ENCODE measurements at regions not wholly inside any gene's neighbourhood (a gene's known extent, or its start where the extent isn't known, plus 50 kb on each side); places are given as distances from the start of the nearest gene placed in this dataset.
"Not testable (repeated sequence)": the region's sequence is repeated elsewhere in the genome, so short reads cannot be mapped to it uniquely, and the experiment has no call there.

GRCh38 chr2:207332480-207333212, 166.9 kb upstream of the KLF7 start:
- Histone ChIP-seq H3K4me1 (ENCODE audit: control insufficient read depth, insufficient read depth, low read length) (peaks cover 10% of the 10 kb centered on the region), H3K4me3 (ENCODE audit: low read length) (no peak overlapping the region), H3K9ac (ENCODE audit: low read length) (no peak overlapping the region), H3K27me3 (ENCODE audit: control insufficient read depth, insufficient read depth, low read length) (no peaks in the 10 kb centered on the region), H3K27ac (ENCODE audit: low read depth, low read length) (no peak overlapping the region), H3K36me3 (ENCODE audit: control insufficient read depth, insufficient read depth, low read length) (no peaks in the 10 kb centered on the region)

GRCh38 chr2:207333599-207334300, 168.0 kb upstream of the KLF7 start:
- no peak overlapping the region for H3K9ac ChIP-seq (ENCODE audit: low read length)
- H3K27me3 ChIP-seq (ENCODE audit: control insufficient read depth, insufficient read depth, low read length): no peaks in the 10 kb centered on the region
- H3K4me3 ChIP-seq (ENCODE audit: low read length): no peak overlapping the region
- peaks cover 10% of the 10 kb centered on the region for H3K4me1 ChIP-seq (ENCODE audit: control insufficient read depth, insufficient read depth, low read length)
- H3K36me3 ChIP-seq (ENCODE audit: control insufficient read depth, insufficient read depth, low read length): no peaks in the 10 kb centered on the region
- peak overlapping the region; percentile 79 for H3K27ac ChIP-seq (ENCODE audit: low read depth, low read length)

- peaks cover 10% of the 10 kb centered on the region for H3K4me1 ChIP-seq (ENCODE audit: control insufficient read depth, insufficient read depth, low read length)
- H3K4me3 ChIP-seq (ENCODE audit: low read length): peak overlapping the region; percentile 10
- no peak overlapping the region for H3K9ac ChIP-seq (ENCODE audit: low read length)
Measured at GRCh38 chr2:207334301-207334623, 168.5 kb upstream of the KLF7 start.

GRCh38 chr2:207334624-207335371, 169.1 kb upstream of the KLF7 start:
- Histone ChIP-seq H3K9ac (ENCODE audit: low read length) (no peak overlapping the region), H3K27me3 (ENCODE audit: control insufficient read depth, insufficient read depth, low read length) (no peaks in the 10 kb centered on the region), H3K4me1 (ENCODE audit: control insufficient read depth, insufficient read depth, low read length) (peaks cover 10% of the 10 kb centered on the region), H3K4me3 (ENCODE audit: low read length) (peak overlapping the region; percentile 25), H3K27ac (ENCODE audit: low read depth, low read length) (peak overlapping the region; percentile 79), H3K36me3 (ENCODE audit: control insufficient read depth, insufficient read depth, low read length) (no peaks in the 10 kb centered on the region)

More at GRCh38 chr2:207334301-207334623, 168.5 kb upstream of the KLF7 start:
- Histone ChIP-seq H3K27ac (ENCODE audit: low read depth, low read length) (peak overlapping the region; percentile 79), H3K36me3 (ENCODE audit: control insufficient read depth, insufficient read depth, low read length) (no peaks in the 10 kb centered on the region), H3K27me3 (ENCODE audit: control insufficient read depth, insufficient read depth, low read length) (no peaks in the 10 kb centered on the region)

GRCh38 chr2:207337234-207338219, 171.8 kb upstream of the KLF7 start:
- Histone ChIP-seq H3K4me1 (ENCODE audit: control insufficient read depth, insufficient read depth, low read length) (peaks cover 10% of the 10 kb centered on the region), H3K27ac (ENCODE audit: low read depth, low read length) (no peak overlapping the region), H3K4me3 (ENCODE audit: low read length) (no peak overlapping the region), H3K27me3 (ENCODE audit: control insufficient read depth, insufficient read depth, low read length) (no peaks in the 10 kb centered on the region), H3K36me3 (ENCODE audit: control insufficient read depth, insufficient read depth, low read length) (no peaks in the 10 kb centered on the region), H3K9ac (ENCODE audit: low read length) (no peak overlapping the region)

- H3K27me3 ChIP-seq (ENCODE audit: control insufficient read depth, insufficient read depth, low read length): no peaks in the 10 kb centered on the region
- no peak overlapping the region for H3K27ac ChIP-seq (ENCODE audit: low read depth, low read length)
Measured at GRCh38 chr2:207338220-207338607, 172.5 kb upstream of the KLF7 start.

GRCh38 chr2:207338610-207339009, 172.9 kb upstream of the KLF7 start:
- no peak overlapping the region for H3K9ac ChIP-seq (ENCODE audit: low read length)
- H3K27ac ChIP-seq (ENCODE audit: low read depth, low read length): no peak overlapping the region
- no peaks in the 10 kb centered on the region for H3K27me3 ChIP-seq (ENCODE audit: control insufficient read depth, insufficient read depth, low read length)
- H3K36me3 ChIP-seq (ENCODE audit: control insufficient read depth, insufficient read depth, low read length): no peaks in the 10 kb centered on the region
- H3K4me1 ChIP-seq (ENCODE audit: control insufficient read depth, insufficient read depth, low read length): peaks cover 10% of the 10 kb centered on the region
- H3K4me3 ChIP-seq (ENCODE audit: low read length): no peak overlapping the region

More at GRCh38 chr2:207338220-207338607, 172.5 kb upstream of the KLF7 start:
- no peak overlapping the region for H3K4me3 ChIP-seq (ENCODE audit: low read length)
- H3K36me3 ChIP-seq (ENCODE audit: control insufficient read depth, insufficient read depth, low read length): no peaks in the 10 kb centered on the region
- peaks cover 10% of the 10 kb centered on the region for H3K4me1 ChIP-seq (ENCODE audit: control insufficient read depth, insufficient read depth, low read length)
- no peak overlapping the region for H3K9ac ChIP-seq (ENCODE audit: low read length)

GRCh38 chr2:207341112-207341750, 175.5 kb upstream of the KLF7 start:
- no peak overlapping the region for H3K4me3 ChIP-seq (ENCODE audit: low read length)
- H3K9ac ChIP-seq (ENCODE audit: low read length): no peak overlapping the region
- H3K27me3 ChIP-seq (ENCODE audit: control insufficient read depth, insufficient read depth, low read length): no peaks in the 10 kb centered on the region
- H3K27ac ChIP-seq (ENCODE audit: low read depth, low read length): no peak overlapping the region
- H3K4me1 ChIP-seq (ENCODE audit: control insufficient read depth, insufficient read depth, low read length): no peaks in the 10 kb centered on the region
- no peaks in the 10 kb centered on the region for H3K36me3 ChIP-seq (ENCODE audit: control insufficient read depth, insufficient read depth, low read length)

- Histone ChIP-seq H3K9ac (ENCODE audit: low read length) (no peak overlapping the region), H3K4me3 (ENCODE audit: low read length) (no peak overlapping the region), H3K27me3 (ENCODE audit: control insufficient read depth, insufficient read depth, low read length) (no peaks in the 10 kb centered on the region), H3K36me3 (ENCODE audit: control insufficient read depth, insufficient read depth, low read length) (no peaks in the 10 kb centered on the region), H3K27ac (ENCODE audit: low read depth, low read length) (no peak overlapping the region), H3K4me1 (ENCODE audit: control insufficient read depth, insufficient read depth, low read length) (no peaks in the 10 kb centered on the region)
Measured at GRCh38 chr2:207341804-207342203, 176.1 kb upstream of the KLF7 start.

GRCh38 chr2:207344596-207345394, 179.0 kb upstream of the KLF7 start:
- not testable (repeated sequence) for H3K27me3 ChIP-seq (ENCODE audit: control insufficient read depth, insufficient read depth, low read length); H3K4me1 ChIP-seq (ENCODE audit: control insufficient read depth, insufficient read depth, low read length); H3K27ac ChIP-seq (ENCODE audit: low read depth, low read length); H3K36me3 ChIP-seq (ENCODE audit: control insufficient read depth, insufficient read depth, low read length); H3K9ac ChIP-seq (ENCODE audit: low read length); H3K4me3 ChIP-seq (ENCODE audit: low read length)

- no peak overlapping the region for H3K9ac ChIP-seq (ENCODE audit: low read length)
- H3K4me3 ChIP-seq (ENCODE audit: low read length): no peak overlapping the region
Measured at GRCh38 chr2:207351171-207351570, 178.6 kb upstream of the CREB1 start.

More at GRCh38 chr2:207351171-207351570, 178.6 kb upstream of the CREB1 start:
- H3K27ac ChIP-seq (ENCODE audit: low read depth, low read length): no peak overlapping the region
- H3K36me3 ChIP-seq (ENCODE audit: control insufficient read depth, insufficient read depth, low read length): no peaks in the 10 kb centered on the region
- no peaks in the 10 kb centered on the region for H3K27me3 ChIP-seq (ENCODE audit: control insufficient read depth, insufficient read depth, low read length)
- no peaks in the 10 kb centered on the region for H3K4me1 ChIP-seq (ENCODE audit: control insufficient read depth, insufficient read depth, low read length)

Data from rectal smooth muscle tissue (tissue), 1 donor.